B cell (primary cell): ENCODE measurements at regions not wholly inside any gene's neighbourhood (a gene's known extent, or its start where the extent isn't known, plus 50 kb on each side); places are given as distances from the start of the nearest gene placed in this dataset.

ENCODE experiments used
- ATAC-seq: fragments of 200-7000 bp; cut with Tn5 transposase; one replicate; pipeline ENCODE4 v1.10.0; 2021; ENCODE audit warnings: low read depth, mild to moderate bottlenecking, moderate number of reproducible peaks, moderate library complexity
- CTCF ChIA-PET: fragments of 350-600 bp; sonication (Branson Sonifier 250); formaldehyde crosslinking; loops from one replicate; lab custom pipeline; 2021; ENCODE audit warnings: antibody characterized with exemption, inconsistent platforms; lab: Charles Lee
- POLR2A ChIA-PET: fragments of 350-600 bp; sonication (Branson Sonifier 250); formaldehyde crosslinking; loops from one replicate; lab custom pipeline; 2021; ENCODE audit warnings: antibody characterized with exemption; lab: Charles Lee
- DNase-seq: peaks from one replicate; pipeline ENCODE4 v3.0.0; 2013
- H2AFZ ChIP-seq: 2 replicates; pipeline ENCODE4 v1.6.1; 2012; ENCODE audit warnings: mild to moderate bottlenecking, low read depth, low read length; ENCODE audit not compliant: insufficient read depth, poor library complexity, severe bottlenecking
- H3K27ac ChIP-seq, 2 donors: 1 replicate in 1 of 2; 2 replicates in 1 of 2; pipeline ENCODE4 v1.5.1; 2012 to 2013; ENCODE audit warnings: low read length in 2 of 2, mild to moderate bottlenecking in 2 of 2, moderate library complexity in 1 of 2
- H3K27me3 ChIP-seq, 4 experiments: fragments of 200-600 bp in 1 of 4; sonication (generic) in 1 of 4; replicated peaks in 1 of 4; 1 replicate in 2 of 4; 2 replicates in 2 of 4; pipeline versions ENCODE4 v1.6.1 to v1.7.0; 2013 to 2016; ENCODE audit warnings: low read length in 3 of 4, mild to moderate bottlenecking in 2 of 4, mixed read lengths in 1 of 4, moderate library complexity in 1 of 4; ENCODE audit not compliant: insufficient read depth in 4 of 4, control insufficient read depth in 3 of 4; ENCODE audit errors: control extremely low read depth in 1 of 4
- H3K36me3 ChIP-seq, 2 experiments: replicated peaks in 1 of 2; 1 replicate in 1 of 2; 2 replicates in 1 of 2; pipeline versions ENCODE4 v1.6.1 to v1.7.1; 2013; ENCODE audit warnings: low read length in 1 of 2; ENCODE audit not compliant: insufficient read depth in 2 of 2, control insufficient read depth in 1 of 2; ENCODE audit errors: control extremely low read depth in 1 of 2, extremely low read depth in 1 of 2
- H3K4me1 ChIP-seq, 2 donors: fragments of 200-600 bp in 1 of 2; sonication (generic) in 1 of 2; 1 replicate in 1 of 2; 2 replicates in 1 of 2; pipeline versions ENCODE4 v1.5.1 to v1.6.1; 2013 to 2017; ENCODE audit warnings: low read length in 2 of 2; ENCODE audit not compliant: control insufficient read depth in 2 of 2, insufficient read depth in 2 of 2
- H3K4me2 ChIP-seq: replicated peaks from 2 replicates; pipeline ENCODE3; 2012; ENCODE audit warnings: mild to moderate bottlenecking, low read depth, low read length; ENCODE audit not compliant: poor library complexity, severe bottlenecking
- H3K4me3 ChIP-seq, 5 experiments: fragments of 200-600 bp in 1 of 5; sonication (generic) in 1 of 5; 1 replicate in 3 of 5; 2 replicates in 2 of 5; pipeline versions ENCODE4 v1.5.1 to v1.7.0; 2011 to 2016; ENCODE audit warnings: low read length in 4 of 5, mild to moderate bottlenecking in 4 of 5, low read depth in 2 of 5, control low read depth in 1 of 5, moderate library complexity in 1 of 5; ENCODE audit not compliant: insufficient read depth in 1 of 5; ENCODE audit errors: control extremely low read depth in 1 of 5, extremely low read depth in 1 of 5
- H3K79me2 ChIP-seq: fragments of 200-600 bp; sonication (generic); one replicate; pipeline ENCODE4 v1.6.0; 2016; ENCODE audit warnings: low read length; ENCODE audit not compliant: control insufficient read depth, insufficient read depth
- H3K9ac ChIP-seq: fragments of 200-600 bp; sonication (generic); 2 replicates; pipeline ENCODE4 v1.6.1; 2017; ENCODE audit warnings: mild to moderate bottlenecking, low read length, moderate library complexity
- H3K9me3 ChIP-seq, 3 donors: one replicate each; pipeline versions ENCODE4 v1.6.1 to v1.7.1; 2013; ENCODE audit warnings: low read length in 2 of 3; ENCODE audit not compliant: control insufficient read depth in 2 of 3, insufficient read depth in 1 of 3; ENCODE audit errors: control extremely low read depth in 1 of 3
- H4K20me1 ChIP-seq: 2 replicates; pipeline ENCODE4 v1.6.0; 2012; ENCODE audit warnings: mild to moderate bottlenecking, low read length; ENCODE audit not compliant: insufficient read depth, control insufficient read depth, poor library complexity, severe bottlenecking
- H3K27ac Mint-ChIP-seq: one replicate; pipeline ENCODE4 v1.8.0; 2021; ENCODE audit warnings: mixed read lengths
- H3K27me3 Mint-ChIP-seq: one replicate; pipeline ENCODE4 v1.8.0; 2021; ENCODE audit warnings: mixed read lengths
- H3K4me1 Mint-ChIP-seq: one replicate; pipeline ENCODE4 v1.8.0; 2021; ENCODE audit warnings: mixed read lengths
- H3K4me3 Mint-ChIP-seq: one replicate; pipeline ENCODE4 v1.8.0; 2021; ENCODE audit warnings: mixed read lengths
- H3K9me3 Mint-ChIP-seq: one replicate; pipeline ENCODE4 v1.8.0; 2022; ENCODE audit warnings: mixed read lengths; ENCODE audit not compliant: insufficient read depth
- CTCF ChIP-seq: fragments of 200-600 bp; IDR thresholded peaks from one replicate; pipeline ENCODE4 v1.8.0; 2022; ENCODE audit warnings: antibody characterized with exemption, mild to moderate bottlenecking
- EZH2 ChIP-seq: IDR thresholded peaks from 2 replicates; pipeline ENCODE4 v1.6.1; 2012; ENCODE audit warnings: borderline replicate concordance, low read depth, mild to moderate bottlenecking, moderate library complexity, low read length; ENCODE audit not compliant: insufficient read depth, poor library complexity, severe bottlenecking
- WGBS: methylation state at CpG from one replicate; pipeline ENCODE4 v1.1.5; 2013; ENCODE audit warnings: missing lambda C conversion rate; ENCODE audit not compliant: insufficient coverage; 5-methylcytosine and 5-hydroxymethylcytosine counted together
- intact Hi-C: fragments of 100-400 bp; cut with micrococcal nuclease; formaldehyde crosslinking; loops from one replicate; pipeline ENCODE4 v1.10.0; 2022

GRCh38 chr13:106819413-106820180 is 251.7 kb upstream of the ARGLU1 start:
- intact Hi-C loops, result no loop called here
- CTCF ChIA-PET, result no interaction called here
- no peaks in the 10 kb centered on the region for H3K36me3 ChIP-seq
- Mint-ChIP-seq H3K4me3 (no peak overlapping the region), H3K9me3 (no peaks in the 10 kb centered on the region), H3K4me1 (no peaks in the 10 kb centered on the region), H3K27ac (no peak overlapping the region), H3K27me3 (no peaks in the 10 kb centered on the region)
- H3K4me2 ChIP-seq, result no peak overlapping the region
- H3K4me3 ChIP-seq, result no peak overlapping the region
- no peak for DNase-seq
- no peaks in the 10 kb centered on the region for H3K27me3 ChIP-seq
- H3K9me3 ChIP-seq, result no peaks in the 10 kb centered on the region
- WGBS, result 18% methylated on average over 2 of the region's 6 CpGs
- H2AFZ ChIP-seq, result no peak overlapping the region
- no peaks in the 10 kb centered on the region for H4K20me1 ChIP-seq
- ATAC-seq, result no peak
- no peaks in the 10 kb centered on the region for H3K79me2 ChIP-seq
- H3K9ac ChIP-seq, result no peak overlapping the region
- no peaks in the 10 kb centered on the region for H3K4me1 ChIP-seq
- H3K27ac ChIP-seq, result no peak overlapping the region
- POLR2A ChIA-PET, result no interaction called here
- TF ChIP-seq CTCF (no peak), EZH2 (no peak)

GRCh38 chr13:106818971-106819370 is 251.0 kb upstream of the ARGLU1 start:
- Mint-ChIP-seq H3K4me3 (no peak overlapping the region), H3K9me3 (no peaks in the 10 kb centered on the region), H3K27me3 (no peaks in the 10 kb centered on the region), H3K4me1 (no peaks in the 10 kb centered on the region), H3K27ac (no peak overlapping the region)
- Histone ChIP-seq H3K9ac (no peak overlapping the region), H3K4me2 (no peak overlapping the region), H3K27ac (no peak overlapping the region), H3K4me1 (no peaks in the 10 kb centered on the region), H3K27me3 (no peaks in the 10 kb centered on the region), H3K79me2 (no peaks in the 10 kb centered on the region), H3K9me3 (no peaks in the 10 kb centered on the region), H3K4me3 (no peak overlapping the region), H4K20me1 (no peaks in the 10 kb centered on the region), H2AFZ (no peak overlapping the region), H3K36me3 (no peaks in the 10 kb centered on the region)
- TF ChIP-seq EZH2 (no peak), CTCF (no peak)
- intact Hi-C loops, result no loop called here
- WGBS, result no CpG with 5 or more reads among the region's 3 CpGs
- DNase-seq, result no peak
- ATAC-seq, result no peak
- ChIA-PET CTCF (no interaction called here), POLR2A (no interaction called here)
